Muscle layer of duodenum (tissue), 2 donors: ENCODE measurements at regions not wholly inside any gene's neighbourhood (a gene's known extent, or its start where the extent isn't known, plus 50 kb on each side); places are given as distances from the start of the nearest gene placed in this dataset.

Experiments used
- H3K27ac ChIP-seq: one replicate; pipeline ENCODE4 v1.7.0; 2013; ENCODE audit warnings: mild to moderate bottlenecking, low read length
- H3K27me3 ChIP-seq: one replicate; pipeline ENCODE4 v1.7.0; 2013; ENCODE audit warnings: low read depth, mild to moderate bottlenecking, control low read depth, low read length
- H3K36me3 ChIP-seq, 2 donors: one replicate each; pipeline ENCODE4 v1.7.0; 2013; ENCODE audit warnings: low read length in 2 of 2, control low read depth in 1 of 2, mild to moderate bottlenecking in 1 of 2; ENCODE audit not compliant: insufficient read depth in 2 of 2, control insufficient read depth in 1 of 2
- H3K4me1 ChIP-seq, 2 donors: one replicate each; pipeline ENCODE4 v1.7.0; 2013; ENCODE audit warnings: low read length in 2 of 2, mild to moderate bottlenecking in 2 of 2, control low read depth in 1 of 2, moderate library complexity in 1 of 2; ENCODE audit not compliant: insufficient read depth in 2 of 2, control insufficient read depth in 1 of 2
- H3K4me3 ChIP-seq, 2 donors: one replicate each; pipeline ENCODE4 v1.7.0; 2013; ENCODE audit warnings: low read length in 2 of 2, low read depth in 1 of 2, mild to moderate bottlenecking in 1 of 2
- H3K9me3 ChIP-seq, 2 donors: one replicate each; pipeline ENCODE4 v1.7.0; 2013; ENCODE audit warnings: low read length in 2 of 2, control low read depth in 1 of 2, mild to moderate bottlenecking in 1 of 2; ENCODE audit not compliant: control insufficient read depth in 1 of 2
- donor health status: healthy.

DNA sequence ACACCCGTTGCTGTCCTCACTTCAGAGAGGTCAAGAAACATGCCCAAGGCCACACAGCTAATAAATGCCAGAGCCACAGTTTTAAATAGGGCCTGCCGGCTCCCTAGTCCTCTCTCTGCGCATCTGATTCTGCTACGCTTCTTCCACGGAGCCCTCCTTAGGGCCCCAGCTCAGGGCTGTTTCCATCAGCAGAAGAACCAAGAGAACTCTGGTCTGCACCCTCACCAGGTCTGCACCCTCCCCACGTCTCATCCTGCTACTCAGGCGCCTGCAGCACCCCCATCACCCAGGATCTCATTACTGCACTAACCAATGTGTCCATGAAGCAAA is 79.5 kb upstream of the NKD1 start:
- Histone ChIP-seq H3K27ac (no peak overlapping the region), H3K36me3 (no peaks in the 10 kb centered on the region), H3K4me3 (peak overlapping the region in 1 of 2 donors; percentile 55), H3K4me1 (no peaks in the 10 kb centered on the region), H3K9me3 (peaks cover 0 to 4% of the 10 kb centered on the region in 2 donors), H3K27me3 (peaks cover 12% of the 10 kb centered on the region)

DNA sequence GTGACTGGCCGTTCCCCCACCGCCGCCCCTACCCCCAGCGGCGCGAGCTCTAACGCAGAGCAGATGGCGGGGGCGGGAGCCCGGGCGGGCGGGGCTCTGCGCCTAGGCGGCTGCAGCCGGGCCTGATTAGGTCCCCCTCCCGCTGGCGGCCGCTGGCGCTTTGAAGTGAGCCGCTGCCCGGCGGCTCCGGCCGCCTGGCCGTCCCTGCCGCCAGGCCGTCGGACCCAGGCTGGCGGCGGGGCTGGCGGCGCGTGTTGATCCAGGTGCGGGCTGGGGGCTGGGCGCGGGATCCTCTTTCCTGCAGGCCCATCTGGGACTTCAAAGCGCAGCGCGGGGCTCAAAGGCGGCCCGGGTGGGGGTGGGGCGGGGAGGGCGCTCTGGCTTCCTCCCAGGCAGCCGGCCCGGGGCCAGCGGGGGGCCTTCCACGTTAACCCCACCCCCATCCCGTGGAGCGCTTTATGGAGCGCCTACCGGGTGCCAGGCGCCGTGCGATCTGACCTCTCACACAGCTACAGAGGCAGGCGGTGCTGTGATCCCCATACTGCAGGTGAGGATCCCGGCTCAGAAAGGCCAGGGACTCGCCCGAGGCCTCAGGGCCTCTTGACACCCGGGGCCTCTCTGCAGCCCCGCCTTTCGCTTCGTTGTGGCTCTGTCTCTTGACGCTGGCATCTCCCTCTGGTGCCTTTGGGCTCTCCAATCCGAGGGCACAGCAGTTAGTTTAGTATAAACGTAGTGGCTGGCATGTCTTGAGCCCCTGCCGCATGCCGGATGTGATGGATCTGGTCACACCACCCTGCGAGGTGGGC is 80.0 kb upstream of the NKD1 start:
- Histone ChIP-seq H3K4me1 (no peaks in the 10 kb centered on the region), H3K4me3 (peak overlapping the region in 1 of 2 donors; percentile 55), H3K36me3 (no peaks in the 10 kb centered on the region), H3K27me3 (peaks cover 12% of the 10 kb centered on the region), H3K9me3 (peaks cover 0 to 4% of the 10 kb centered on the region in 2 donors), H3K27ac (no peak overlapping the region)

- H3K27ac ChIP-seq = no peak overlapping the region
- peaks cover 12% of the 10 kb centered on the region for H3K27me3 ChIP-seq
- H3K4me1 ChIP-seq = no peaks in the 10 kb centered on the region
- H3K36me3 ChIP-seq = no peaks in the 10 kb centered on the region
- peak overlapping the region in 1 of 2 donors; percentile 55 for H3K4me3 ChIP-seq
- peaks cover 0 to 4% of the 10 kb centered on the region in 2 donors for H3K9me3 ChIP-seq
These were observed 80.6 kb upstream of the NKD1 start for GRCh38 chr16:50467559-50467942.

- Histone ChIP-seq H3K4me1 (no peaks in the 10 kb centered on the region), H3K27me3 (peaks cover 12% of the 10 kb centered on the region), H3K36me3 (no peaks in the 10 kb centered on the region), H3K9me3 (peaks cover 0 to 4% of the 10 kb centered on the region in 2 donors), H3K4me3 (no peak overlapping the region), H3K27ac (no peak overlapping the region)
These were observed 82.0 kb upstream of the NKD1 start for GRCh38 chr16:50466170-50466569.

DNA sequence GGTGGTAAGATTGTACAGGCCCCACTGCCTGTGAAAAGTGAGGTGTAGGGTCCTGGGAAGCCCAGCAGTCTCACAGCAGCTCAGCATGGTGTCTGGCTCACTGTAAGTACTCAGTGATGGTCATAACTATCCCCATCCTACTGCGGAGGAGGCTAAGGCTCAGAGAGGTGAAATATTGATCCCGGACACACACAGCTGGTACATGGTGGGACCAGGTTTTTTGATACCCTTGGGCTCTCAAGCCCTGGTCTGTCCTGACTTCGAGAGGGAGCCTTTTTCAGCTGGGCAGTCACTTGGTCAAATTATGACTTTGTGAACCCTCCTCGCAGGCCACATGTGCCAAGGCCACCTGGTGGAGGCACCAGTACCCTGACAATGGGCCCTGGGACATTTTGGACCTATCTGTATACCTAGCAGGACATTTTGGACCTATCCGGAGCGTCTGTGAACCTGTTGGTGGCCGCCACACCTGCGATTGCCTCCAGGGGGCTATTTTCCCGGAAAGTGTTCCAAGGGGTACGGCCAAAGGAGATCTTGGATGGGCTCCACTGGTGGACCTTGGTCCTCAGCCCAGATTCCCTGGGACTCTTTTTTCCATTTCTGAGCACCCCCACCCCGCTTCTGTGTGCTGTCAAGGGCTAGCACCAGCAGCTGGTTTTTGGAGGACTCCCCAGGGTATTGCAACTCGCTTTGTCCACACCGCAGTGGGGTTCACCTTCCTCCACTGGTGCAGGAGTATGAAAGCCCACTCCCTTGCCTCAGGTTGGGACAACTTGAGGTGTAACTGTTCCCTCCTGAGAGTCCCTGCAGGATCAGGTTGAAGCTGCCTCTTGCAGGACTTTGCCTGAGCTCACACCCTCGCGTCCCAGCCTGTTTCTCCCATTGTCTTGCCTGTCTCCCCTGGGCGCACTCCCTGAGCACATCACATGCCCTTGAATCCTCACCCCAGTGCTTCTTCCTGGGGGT is 83.6 kb upstream of the NKD1 start:
- Histone ChIP-seq H3K9me3 (no peaks in the 10 kb centered on the region), H3K36me3 (no peaks in the 10 kb centered on the region), H3K27ac (no peak overlapping the region), H3K27me3 (peaks cover 12% of the 10 kb centered on the region), H3K4me1 (no peaks in the 10 kb centered on the region), H3K4me3 (no peak overlapping the region)

DNA sequence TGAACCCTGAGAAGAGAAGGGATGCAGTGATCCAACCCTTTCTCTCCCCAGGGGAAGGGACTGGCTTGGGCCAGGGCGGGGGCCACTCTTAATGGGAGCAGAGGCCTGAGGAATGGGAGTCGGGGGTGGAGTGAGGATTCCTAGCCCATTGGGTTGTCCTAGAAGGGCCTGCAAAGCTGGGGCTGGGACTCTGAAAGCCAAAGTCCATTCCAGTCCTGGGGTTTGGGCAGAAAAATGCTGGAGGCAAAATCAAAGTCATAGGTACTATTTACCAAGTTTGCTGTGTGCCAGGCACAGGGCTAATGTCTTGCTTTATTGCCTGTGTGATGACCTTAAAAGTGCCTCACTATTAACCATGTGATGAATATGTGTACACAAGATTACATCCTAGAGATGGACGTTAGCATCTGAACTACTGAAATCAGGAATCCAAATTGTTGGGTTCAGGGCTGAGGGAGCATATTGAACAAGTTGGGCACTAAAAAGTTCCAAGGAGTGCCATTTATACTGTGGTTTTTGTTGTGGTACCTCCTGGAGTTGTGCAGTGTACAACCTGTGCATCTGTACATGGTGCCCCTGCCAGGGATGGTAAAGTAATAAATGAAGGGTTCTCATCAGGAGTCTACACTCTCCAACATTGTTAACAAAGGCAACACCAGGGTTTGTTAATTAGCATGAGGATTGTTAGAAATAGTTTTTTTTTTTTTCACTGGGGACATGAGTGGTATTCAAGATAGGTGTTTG is 84.4 kb upstream of the NKD1 start:
- no peak overlapping the region for H3K4me3 ChIP-seq
- peaks cover 5% of the 10 kb centered on the region for H3K27me3 ChIP-seq
- no peaks in the 10 kb centered on the region for H3K9me3 ChIP-seq
- no peaks in the 10 kb centered on the region for H3K36me3 ChIP-seq
- no peaks in the 10 kb centered on the region for H3K4me1 ChIP-seq
- no peak overlapping the region for H3K27ac ChIP-seq

DNA sequence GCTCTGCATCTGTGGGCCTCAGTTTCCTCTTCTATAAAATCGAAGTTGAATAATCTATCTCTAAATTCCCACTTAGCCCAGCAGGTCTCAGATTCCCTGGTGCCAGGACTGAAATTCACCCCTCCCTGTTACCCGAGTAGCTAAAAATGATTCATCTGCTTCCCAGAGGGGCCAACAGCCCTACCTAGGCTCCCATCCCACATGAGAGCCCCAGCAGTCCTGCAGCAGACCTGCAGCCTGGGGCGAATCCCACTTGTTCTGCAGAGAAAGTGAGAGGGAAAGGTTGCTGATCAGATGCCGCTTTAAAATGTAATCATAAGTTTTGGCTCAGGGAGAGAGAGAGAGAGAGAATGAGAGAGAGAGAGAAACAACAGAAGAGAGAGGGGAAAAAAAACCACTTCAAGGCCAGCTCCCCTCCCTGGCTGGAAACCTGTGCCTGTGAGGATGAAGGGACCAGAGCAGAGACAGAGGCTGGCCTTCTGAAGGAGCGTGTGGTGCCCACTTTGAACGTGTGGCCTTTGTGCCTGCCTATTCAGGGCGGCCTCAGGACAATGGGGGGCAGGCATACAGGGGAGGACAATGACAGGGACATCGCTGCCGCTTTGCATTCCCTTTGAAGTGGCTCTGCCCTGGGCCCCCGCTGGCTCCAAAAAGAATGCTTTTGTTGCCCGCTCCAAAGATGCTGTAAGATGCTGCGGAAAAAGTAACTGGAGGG is 85.2 kb upstream of the NKD1 start:
- Histone ChIP-seq H3K9me3 (no peaks in the 10 kb centered on the region), H3K36me3 (no peaks in the 10 kb centered on the region), H3K27ac (no peak overlapping the region), H3K4me3 (no peak overlapping the region), H3K27me3 (no peaks in the 10 kb centered on the region), H3K4me1 (no peaks in the 10 kb centered on the region)

GRCh38 chr16:50461400-50461760 is 86.8 kb upstream of the NKD1 start:
- no peaks in the 10 kb centered on the region for H3K36me3 ChIP-seq
- H3K4me1 ChIP-seq = no peaks in the 10 kb centered on the region
- no peaks in the 10 kb centered on the region for H3K27me3 ChIP-seq

DNA sequence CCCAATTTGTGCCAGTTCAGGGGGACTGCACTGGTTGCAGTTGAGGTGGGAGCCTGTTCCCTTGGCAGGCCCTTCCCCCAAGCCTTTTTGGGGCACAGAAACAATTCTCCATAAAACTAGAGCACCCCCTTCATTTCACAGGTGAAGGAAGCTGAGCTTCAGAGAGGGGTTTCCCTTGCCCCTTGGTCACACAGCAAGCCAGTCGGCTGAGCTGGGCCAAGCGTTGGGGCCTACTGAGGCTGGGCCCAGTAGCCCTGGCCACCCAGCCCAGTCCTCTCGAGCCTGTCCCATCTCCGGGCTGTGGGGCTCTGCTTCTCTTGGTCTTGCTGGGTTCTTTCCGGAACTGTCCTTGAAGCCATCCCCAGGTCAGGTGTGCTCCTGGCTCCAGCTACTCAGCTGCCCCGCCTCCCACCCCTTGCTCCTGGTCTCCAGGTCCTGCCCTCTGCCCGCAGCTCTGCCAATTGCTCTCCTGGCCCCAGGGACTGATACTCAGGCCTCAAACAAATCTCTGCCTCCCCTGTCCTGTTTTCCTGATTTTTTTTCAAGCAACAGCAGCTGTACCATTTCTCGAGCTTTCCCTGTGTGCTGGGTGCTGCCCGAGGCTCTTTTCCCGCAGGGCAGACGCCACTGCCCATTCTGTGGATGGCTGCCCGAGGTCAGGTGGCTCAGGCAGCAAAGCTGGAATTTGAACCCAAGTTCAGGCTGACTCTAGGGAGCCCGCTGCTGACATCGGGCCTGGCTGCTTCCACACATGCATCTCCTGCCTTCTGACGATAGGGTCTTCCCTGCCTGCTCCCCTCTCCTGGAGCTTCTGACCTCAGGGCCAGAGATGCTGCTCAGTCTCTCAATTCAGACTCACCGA is 87.4 kb upstream of the NKD1 start:
- H3K27ac ChIP-seq = no peak overlapping the region
- no peak overlapping the region for H3K4me3 ChIP-seq
- no peaks in the 10 kb centered on the region for H3K9me3 ChIP-seq
- no peaks in the 10 kb centered on the region for H3K27me3 ChIP-seq
- no peaks in the 10 kb centered on the region for H3K36me3 ChIP-seq
- H3K4me1 ChIP-seq = no peaks in the 10 kb centered on the region

More at GRCh38 chr16:50461400-50461760, 86.8 kb upstream of the NKD1 start:
- Histone ChIP-seq H3K27ac (no peak overlapping the region), H3K9me3 (no peaks in the 10 kb centered on the region), H3K4me3 (no peak overlapping the region)

- Histone ChIP-seq H3K4me3 (no peak overlapping the region), H3K27ac (no peak overlapping the region), H3K9me3 (no peaks in the 10 kb centered on the region), H3K27me3 (no peaks in the 10 kb centered on the region), H3K36me3 (no peaks in the 10 kb centered on the region), H3K4me1 (no peaks in the 10 kb centered on the region)
These were observed 88.6 kb upstream of the NKD1 start for GRCh38 chr16:50459496-50460080.
